ENCODE measurements at regions not wholly inside any gene's neighbourhood (a gene's known extent, or its start where the extent isn't known, plus 50 kb on each side); places are given as distances from the start of the nearest gene placed in this dataset.
"Not testable (repeated sequence)": the region's sequence is repeated elsewhere in the genome, so short reads cannot be mapped to it uniquely, and the experiment has no call there.

DNA sequence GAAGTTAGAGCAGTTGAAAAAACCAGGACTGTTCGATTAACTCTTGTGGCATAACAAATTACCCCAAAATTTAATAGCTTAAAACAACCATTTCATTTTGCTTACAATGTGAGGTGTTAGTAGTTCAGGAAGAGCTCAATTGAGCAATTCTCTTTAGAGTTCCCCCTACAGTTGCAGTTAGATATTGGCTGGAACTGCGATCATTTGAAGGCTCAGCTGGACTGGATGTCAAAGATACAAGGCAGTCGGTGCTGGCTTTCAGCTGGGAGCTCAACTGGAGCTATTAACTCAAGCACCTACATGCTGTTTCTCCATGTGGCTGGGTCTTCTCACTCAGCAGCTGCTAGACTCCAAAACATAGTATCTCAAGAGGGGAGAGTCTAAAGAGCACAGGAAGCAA, 96.0 kb upstream of the LOC128125822 start:
- no peak for DNase-seq (ENCODE audit: low read depth in 4 of 4, low spot score in 2 of 4)

DNA sequence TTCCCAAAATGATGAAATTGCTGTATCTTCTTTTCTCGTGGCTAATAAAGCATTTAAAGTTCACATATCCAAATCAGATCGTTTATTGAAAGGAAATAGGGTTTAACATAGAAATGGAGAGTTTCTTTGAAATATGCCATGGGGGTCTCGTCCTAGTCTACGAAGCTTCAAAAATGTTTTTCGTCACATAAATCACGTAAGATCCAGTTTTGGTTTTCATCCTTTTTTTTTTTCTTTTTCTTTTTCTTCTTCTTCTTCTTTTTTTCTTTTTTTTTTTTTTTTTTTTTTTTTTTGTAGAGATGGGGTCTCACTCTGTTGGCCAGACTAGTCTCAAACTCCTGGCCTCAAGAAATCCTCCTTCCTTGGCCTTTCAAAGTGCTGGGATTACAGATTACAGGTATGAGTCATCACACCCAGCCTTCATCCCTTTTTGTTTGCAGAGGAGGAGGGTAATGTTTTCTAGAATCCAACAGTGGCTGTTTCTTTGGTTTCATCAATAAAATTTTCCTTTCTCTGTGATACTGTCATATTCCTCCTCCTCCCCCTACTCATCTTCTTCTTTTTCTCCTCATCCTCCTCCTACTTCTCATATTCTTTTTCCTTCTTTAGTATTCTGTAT, 94.7 kb upstream of the LOC128125822 start:
- no peak for DNase-seq (ENCODE audit: low read depth in 4 of 4, low spot score in 2 of 4)

- DNase-seq (ENCODE audit: low read depth in 4 of 4, low spot score in 2 of 4), result no peak
These were observed 93.5 kb upstream of the LOC128125822 start for GRCh38 chr6:63478734-63479133.

- no peak for DNase-seq (ENCODE audit: low read depth in 4 of 4, low spot score in 2 of 4)
These were observed 86.1 kb upstream of the LOC128125822 start for GRCh38 chr6:63486196-63486595.

DNA sequence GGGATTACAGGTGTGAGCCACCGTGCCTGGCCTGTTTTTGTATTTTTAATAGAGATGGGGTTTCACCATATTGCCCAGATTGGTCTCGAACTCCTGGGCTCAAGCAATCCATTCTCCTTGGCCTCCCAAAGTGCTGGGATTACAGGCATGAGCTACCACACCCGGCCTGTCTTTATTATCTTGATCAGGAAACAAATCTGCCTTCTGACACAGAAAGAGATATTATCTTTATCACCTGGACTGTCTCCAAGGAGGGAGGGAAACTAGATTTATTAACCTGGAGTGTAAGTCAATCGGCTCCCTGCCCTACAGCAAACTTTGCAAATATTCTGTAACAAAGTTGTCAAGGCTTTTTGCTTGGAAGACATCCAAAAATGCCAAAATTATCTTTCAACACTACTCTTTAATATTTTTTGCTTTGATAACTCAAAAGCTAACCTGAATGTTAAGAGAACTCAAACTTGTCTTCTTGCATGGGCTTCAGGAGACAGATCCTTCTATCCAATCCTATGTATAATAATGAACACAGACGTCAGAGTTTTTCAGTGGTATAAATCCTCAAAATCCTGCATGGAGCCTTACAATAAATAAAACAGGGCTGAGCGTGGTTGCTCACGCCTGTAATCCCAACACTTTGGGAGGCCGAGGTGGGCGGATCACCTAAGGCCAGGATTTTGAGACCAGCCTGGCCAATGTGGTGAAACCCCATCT, 85.0 kb upstream of the LOC128125822 start:
- no peak for DNase-seq (ENCODE audit: low read depth in 4 of 4, low spot score in 2 of 4)

DNA sequence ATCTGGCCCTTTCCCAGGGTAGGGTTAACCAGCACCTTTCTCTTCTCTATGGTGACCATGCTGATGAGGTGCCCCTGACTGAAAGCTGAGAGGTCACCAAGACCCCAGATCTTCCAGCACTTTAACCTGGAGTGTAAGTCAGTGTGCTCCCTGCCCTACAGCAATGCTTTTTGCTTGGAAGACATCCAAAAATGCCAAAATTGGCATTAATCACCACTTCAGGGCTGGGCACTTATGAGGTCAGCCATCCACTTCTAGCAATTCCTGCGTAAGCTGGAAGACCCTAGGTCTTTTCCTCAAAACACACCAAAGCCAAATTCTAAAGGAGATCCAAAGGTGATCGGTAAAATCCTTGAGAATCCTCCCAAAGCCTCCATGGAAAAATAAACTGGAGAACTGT, 81.2 kb upstream of the LOC128125822 start:
- no peak for DNase-seq (ENCODE audit: low read depth in 4 of 4, low spot score in 2 of 4)

DNA sequence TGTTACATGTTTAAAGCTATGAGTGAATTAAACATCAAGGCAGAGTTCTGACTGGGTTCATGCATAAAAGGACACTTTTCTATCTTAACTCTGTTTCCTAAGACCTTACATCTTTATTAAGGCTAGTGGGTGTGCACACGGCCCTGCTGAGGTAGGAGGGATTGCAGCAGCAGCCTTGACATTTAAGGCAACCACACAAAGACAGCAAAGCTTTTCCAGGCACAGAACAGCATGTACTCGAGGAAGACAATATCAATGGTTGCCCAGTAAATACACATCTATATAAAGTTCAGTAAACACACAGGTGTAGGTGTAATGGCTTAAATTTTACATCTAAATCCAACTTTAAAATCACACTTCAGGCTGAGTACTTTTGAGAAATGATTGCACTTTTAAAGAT, 79.8 kb upstream of the LOC128125822 start:
- no peak for DNase-seq (ENCODE audit: low read depth in 4 of 4, low spot score in 2 of 4)

- DNase-seq (ENCODE audit: low read depth in 4 of 4, low spot score in 2 of 4), result no peak
These were observed 78.7 kb upstream of the LOC128125822 start for GRCh38 chr6:63493557-63493956.

DNA sequence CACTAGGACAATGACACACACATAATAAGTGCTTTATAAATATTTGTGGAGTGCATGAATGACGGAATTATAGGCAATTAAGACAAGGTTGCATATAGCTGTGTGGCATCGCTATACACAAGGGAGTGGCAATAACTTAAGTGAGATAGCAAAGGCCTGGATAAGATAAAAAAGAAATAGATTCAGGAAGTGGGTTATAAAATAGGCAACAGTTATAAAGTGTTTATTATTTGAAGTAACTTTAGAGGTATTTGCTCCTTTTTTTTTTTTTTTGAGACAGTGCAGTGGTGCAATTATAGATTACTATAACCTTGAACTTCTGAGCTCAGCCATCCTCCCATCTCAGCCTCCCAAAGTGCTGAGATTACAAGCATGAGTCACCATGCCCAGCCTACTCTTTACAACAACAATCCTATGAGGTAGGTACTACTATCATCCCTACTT, 75.9 kb upstream of the LOC128125822 start:
- DNase-seq (ENCODE audit: low read depth in 4 of 4, low spot score in 2 of 4), result no peak

DNA sequence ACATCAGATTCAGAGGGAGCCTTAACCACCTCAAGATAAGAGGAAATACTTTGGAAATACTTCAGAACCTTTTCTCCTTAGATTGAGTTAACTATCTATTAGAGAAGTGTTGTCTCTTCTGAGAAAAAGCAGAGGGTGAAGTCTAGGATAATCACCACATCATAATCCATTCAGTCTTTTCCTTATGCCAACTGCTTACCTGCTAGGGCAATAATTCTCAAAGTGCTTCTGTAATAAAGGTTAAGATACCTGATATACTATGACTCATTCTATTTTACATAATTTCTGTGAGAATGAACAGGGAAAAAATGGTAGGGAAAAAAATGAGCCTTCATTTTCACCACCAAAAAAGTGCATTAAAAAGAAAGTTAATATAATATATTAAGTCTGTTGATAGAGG, 70.1 kb upstream of the LOC128125822 start:
- no peak for DNase-seq (ENCODE audit: low read depth in 4 of 4, low spot score in 2 of 4)

GRCh38 chr6:63503199-63503598, 69.1 kb upstream of the LOC128125822 start:
- DNase-seq (ENCODE audit: low read depth in 4 of 4, low spot score in 2 of 4), result no peak

GRCh38 chr6:63504777-63505384, 67.4 kb upstream of the LOC128125822 start:
- no peak for DNase-seq (ENCODE audit: low read depth in 4 of 4, low spot score in 2 of 4)

GRCh38 chr6:63507096-63507495, 65.2 kb upstream of the LOC128125822 start:
- DNase-seq (ENCODE audit: low read depth in 4 of 4, low spot score in 2 of 4), result no peak

GRCh38 chr6:63509652-63510352, 62.5 kb upstream of the LOC128125822 start:
- DNase-seq (ENCODE audit: low read depth in 4 of 4, low spot score in 2 of 4), result no peak

- no peak for DNase-seq (ENCODE audit: low read depth in 4 of 4, low spot score in 2 of 4)
These were observed 62.0 kb upstream of the LOC128125822 start for GRCh38 chr6:63510353-63510686.

DNA sequence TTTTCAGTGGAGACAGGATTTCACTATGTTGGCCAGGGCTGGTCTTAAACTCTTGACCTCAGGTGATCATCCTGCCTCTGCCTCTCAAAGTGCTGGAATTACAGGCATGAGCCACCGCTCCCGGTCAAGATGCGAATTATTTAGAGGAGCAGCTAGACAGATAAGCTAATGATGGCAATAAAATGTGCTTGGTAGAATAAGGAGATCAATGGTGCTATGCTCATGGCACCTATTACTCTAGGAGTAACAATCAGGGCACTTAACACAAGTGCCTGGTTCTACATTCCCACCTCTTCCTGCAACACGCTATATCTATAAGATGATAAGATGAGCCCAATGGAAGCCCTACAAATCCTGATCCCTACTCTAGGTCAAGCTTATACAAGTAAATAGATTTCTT, 61.4 kb upstream of the LOC128125822 start:
- DNase-seq (ENCODE audit: low read depth in 4 of 4, low spot score in 2 of 4), result no peak

DNA sequence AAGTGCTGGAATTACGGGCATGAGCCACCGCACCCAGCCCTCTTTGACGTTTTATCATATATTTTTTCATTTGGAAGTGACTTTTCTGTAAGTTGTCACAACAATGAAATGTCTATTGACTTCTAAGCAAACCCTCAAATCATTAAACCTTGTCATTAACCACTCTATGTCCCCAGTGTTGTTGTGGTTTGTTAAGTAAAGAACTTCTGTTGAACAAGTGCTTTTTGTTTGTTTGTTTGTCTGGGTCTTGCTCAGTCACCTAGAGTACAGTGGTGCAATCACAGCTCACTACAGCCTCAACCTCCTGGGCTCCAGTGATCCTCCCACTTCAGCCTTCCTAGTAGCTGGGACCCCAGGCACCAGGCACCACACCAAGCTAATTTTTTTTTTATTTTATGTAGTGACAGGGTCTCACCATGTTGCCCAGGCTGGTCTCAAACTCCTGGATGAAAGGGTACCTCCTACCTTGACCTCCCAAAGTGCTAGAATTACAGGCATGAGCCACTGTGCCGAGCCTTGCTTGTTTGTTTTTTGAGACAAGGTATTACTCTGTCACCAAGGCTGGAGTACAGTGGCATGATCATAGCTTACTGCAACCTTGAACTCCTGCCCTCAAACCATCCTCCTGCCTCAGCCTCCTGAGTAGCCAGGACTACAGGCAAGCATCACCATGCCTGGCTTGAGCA, 57.6 kb upstream of the LOC128125822 start:
- no peak for DNase-seq (ENCODE audit: low read depth in 4 of 4, low spot score in 2 of 4)

DNA sequence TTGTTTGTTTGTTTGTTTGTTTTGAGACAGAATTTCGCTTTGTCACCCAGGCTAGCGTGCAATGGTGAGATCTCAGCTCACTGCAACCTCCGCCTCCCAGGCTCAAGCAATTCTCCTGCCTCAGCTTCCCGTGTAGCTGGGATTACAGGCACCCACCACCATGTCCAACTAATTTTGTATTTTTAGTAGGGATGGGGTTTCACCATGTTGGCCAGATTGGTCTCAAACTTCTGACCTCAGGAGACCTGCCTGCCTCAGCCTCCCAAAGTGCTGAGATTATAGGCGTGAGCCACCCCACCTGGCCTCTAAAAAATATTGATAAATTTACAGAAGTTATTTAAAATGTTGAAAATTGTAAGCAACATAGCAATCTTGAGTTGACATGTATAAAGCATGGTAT, 57.1 kb upstream of the LOC128125822 start:
- not testable (repeated sequence) for DNase-seq (ENCODE audit: low read depth in 4 of 4, low spot score in 2 of 4)

- DNase-seq (ENCODE audit: low read depth in 4 of 4, low spot score in 2 of 4), result no peak
These were observed 55.9 kb upstream of the LOC128125822 start for GRCh38 chr6:63516186-63516944.

GRCh38 chr6:63517221-63517620, 55.1 kb upstream of the LOC128125822 start:
- DNase-seq (ENCODE audit: low read depth in 4 of 4, low spot score in 2 of 4), result no peak

All from left renal cortex interstitium (tissue), 4 donors.